Thoracic aorta (tissue), 2 donors: ENCODE measurements at regions not wholly inside any gene's neighbourhood (a gene's known extent, or its start where the extent isn't known, plus 50 kb on each side); places are given as distances from the start of the nearest gene placed in this dataset.

Source experiments
- ATAC-seq: fragments of 150-250 bp; one replicate; pipeline ENCODE4 v1.8.0; 2017; ENCODE audit warnings: low read depth; ENCODE audit not compliant: insufficient number of reproducible peaks, low FRiP score
- DNase-seq: peaks from one replicate; pipeline ENCODE4 v3.0.0-alpha.2; 2020; ENCODE audit warnings: low spot score
- H3K27ac ChIP-seq, 2 donors: fragments of 200-600 bp; sonication (generic); 1 replicate in 1 of 2; 2 replicates in 1 of 2; pipeline ENCODE4 v1.5.1; 2016; ENCODE audit warnings: mild to moderate bottlenecking in 2 of 2, moderate library complexity in 2 of 2
- H3K27me3 ChIP-seq: fragments of 200-600 bp; sonication (generic); replicated peaks from 2 replicates; pipeline ENCODE4 v1.6.0; 2016; ENCODE audit warnings: mild to moderate bottlenecking; ENCODE audit not compliant: insufficient read depth
- H3K36me3 ChIP-seq: fragments of 200-600 bp; sonication (generic); one replicate; pipeline ENCODE4 v1.5.1; 2016
- H3K4me1 ChIP-seq, 2 donors: fragments of 200-600 bp; sonication (generic); 1 replicate in 1 of 2; 2 replicates in 1 of 2; pipeline versions ENCODE4 v1.5.1 to v1.6.0; 2016; ENCODE audit warnings: low read depth in 2 of 2, mild to moderate bottlenecking in 1 of 2; ENCODE audit not compliant: control insufficient read depth in 1 of 2
- H3K4me3 ChIP-seq: fragments of 200-600 bp; sonication (generic); 2 replicates; pipeline ENCODE4 v1.5.1; 2016; ENCODE audit warnings: mild to moderate bottlenecking
- H3K9me3 ChIP-seq: fragments of 200-600 bp; sonication (generic); 2 replicates; pipeline ENCODE4 v1.5.1; 2016
- TF ChIP-seq, protein P1 (sequence below): fragments of 200-600 bp; sonication (generic); IDR thresholded peaks from one replicate; pipeline ENCODE4 v1.5.1; 2019; ENCODE audit warnings: antibody characterized with exemption

DNA sequence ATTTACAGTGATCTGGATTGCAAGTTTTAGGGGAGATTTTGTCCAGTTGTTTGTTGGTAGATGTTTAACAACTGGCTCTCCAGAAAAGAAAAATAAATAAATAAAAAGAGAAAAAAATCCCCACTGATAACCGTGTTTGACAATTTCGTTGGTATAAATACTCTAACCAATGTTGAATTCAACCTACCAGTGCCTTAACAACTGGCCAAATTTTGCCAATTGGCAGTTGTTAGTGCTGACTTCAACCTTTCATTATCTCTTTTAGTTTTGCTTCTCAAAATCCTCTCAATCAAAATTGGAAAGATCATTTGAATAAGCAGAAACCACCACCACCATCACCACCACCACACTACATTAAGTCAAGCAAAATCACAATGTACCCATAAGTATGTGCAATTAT lies 490.3 kb downstream of the PIK3C3 start:
- H3K4me1 ChIP-seq: no peaks in the 10 kb centered on the region
- no peaks in the 10 kb centered on the region for H3K36me3 ChIP-seq
- H3K27me3 ChIP-seq: no peaks in the 10 kb centered on the region
- DNase-seq: no peak
- no peak overlapping the region for H3K27ac ChIP-seq
- no peak for ATAC-seq
- H3K9me3 ChIP-seq: peaks cover 2% of the 10 kb centered on the region
- H3K4me3 ChIP-seq: no peak overlapping the region
- TF ChIP-seq, protein P1, sequence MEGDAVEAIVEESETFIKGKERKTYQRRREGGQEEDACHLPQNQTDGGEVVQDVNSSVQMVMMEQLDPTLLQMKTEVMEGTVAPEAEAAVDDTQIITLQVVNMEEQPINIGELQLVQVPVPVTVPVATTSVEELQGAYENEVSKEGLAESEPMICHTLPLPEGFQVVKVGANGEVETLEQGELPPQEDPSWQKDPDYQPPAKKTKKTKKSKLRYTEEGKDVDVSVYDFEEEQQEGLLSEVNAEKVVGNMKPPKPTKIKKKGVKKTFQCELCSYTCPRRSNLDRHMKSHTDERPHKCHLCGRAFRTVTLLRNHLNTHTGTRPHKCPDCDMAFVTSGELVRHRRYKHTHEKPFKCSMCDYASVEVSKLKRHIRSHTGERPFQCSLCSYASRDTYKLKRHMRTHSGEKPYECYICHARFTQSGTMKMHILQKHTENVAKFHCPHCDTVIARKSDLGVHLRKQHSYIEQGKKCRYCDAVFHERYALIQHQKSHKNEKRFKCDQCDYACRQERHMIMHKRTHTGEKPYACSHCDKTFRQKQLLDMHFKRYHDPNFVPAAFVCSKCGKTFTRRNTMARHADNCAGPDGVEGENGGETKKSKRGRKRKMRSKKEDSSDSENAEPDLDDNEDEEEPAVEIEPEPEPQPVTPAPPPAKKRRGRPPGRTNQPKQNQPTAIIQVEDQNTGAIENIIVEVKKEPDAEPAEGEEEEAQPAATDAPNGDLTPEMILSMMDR: no peak

DNA sequence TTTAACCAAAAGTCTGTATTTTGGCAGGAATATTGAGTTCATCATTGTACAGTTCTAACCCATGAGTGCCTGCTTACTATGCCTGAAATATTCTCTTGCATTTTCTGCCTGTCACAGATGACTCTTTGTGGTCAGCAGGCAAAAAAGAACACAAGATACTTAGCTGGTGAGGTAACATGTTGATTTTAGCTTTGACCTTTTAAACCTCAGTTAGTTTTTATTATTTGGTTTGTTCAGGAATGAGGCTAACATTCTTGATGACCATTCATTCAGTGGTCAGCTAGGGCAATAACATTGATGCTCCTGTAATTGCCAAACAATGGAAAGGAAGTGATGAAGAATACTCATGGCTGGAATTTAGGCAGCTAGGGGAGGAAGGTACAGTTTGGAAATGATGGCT lies 491.2 kb downstream of the PIK3C3 start:
- no peak for ATAC-seq
- peaks cover 2% of the 10 kb centered on the region for H3K9me3 ChIP-seq

DNA sequence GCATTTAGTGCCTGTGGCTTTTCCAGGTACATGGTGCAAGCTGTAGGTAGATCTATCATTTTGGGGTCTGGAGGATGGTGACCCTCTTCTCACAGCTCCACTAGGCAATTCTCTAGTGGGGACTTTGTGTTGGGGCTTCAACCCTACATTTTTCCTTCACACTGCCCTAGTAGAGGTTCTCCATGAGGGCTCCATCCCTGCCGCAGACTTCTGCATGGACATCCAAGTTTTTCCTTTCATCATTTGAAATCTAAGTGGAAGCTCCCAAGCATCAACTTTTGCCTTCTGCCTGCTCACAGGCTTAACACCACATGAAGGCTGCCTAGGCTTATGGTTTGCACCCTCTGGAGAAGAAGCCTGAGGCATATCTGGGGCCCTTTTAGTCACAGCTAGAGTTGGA lies 492.7 kb downstream of the PIK3C3 start:
- TF ChIP-seq, protein P1: no peak
- H3K4me1 ChIP-seq: no peaks in the 10 kb centered on the region
- H3K4me3 ChIP-seq: no peak overlapping the region
- H3K27me3 ChIP-seq: no peaks in the 10 kb centered on the region
- ATAC-seq (no peak), DNase-seq (no peak)
- H3K27ac ChIP-seq: no peak overlapping the region
- H3K9me3 ChIP-seq: peaks cover 2% of the 10 kb centered on the region
- no peaks in the 10 kb centered on the region for H3K36me3 ChIP-seq

More for the DNA sequence above, 491.2 kb downstream of the PIK3C3 start:
- TF ChIP-seq, protein P1: no peak
- Histone ChIP-seq H3K27ac (no peak overlapping the region), H3K27me3 (no peaks in the 10 kb centered on the region), H3K36me3 (no peaks in the 10 kb centered on the region), H3K4me1 (no peaks in the 10 kb centered on the region), H3K4me3 (no peak overlapping the region)
- no peak for DNase-seq

DNA sequence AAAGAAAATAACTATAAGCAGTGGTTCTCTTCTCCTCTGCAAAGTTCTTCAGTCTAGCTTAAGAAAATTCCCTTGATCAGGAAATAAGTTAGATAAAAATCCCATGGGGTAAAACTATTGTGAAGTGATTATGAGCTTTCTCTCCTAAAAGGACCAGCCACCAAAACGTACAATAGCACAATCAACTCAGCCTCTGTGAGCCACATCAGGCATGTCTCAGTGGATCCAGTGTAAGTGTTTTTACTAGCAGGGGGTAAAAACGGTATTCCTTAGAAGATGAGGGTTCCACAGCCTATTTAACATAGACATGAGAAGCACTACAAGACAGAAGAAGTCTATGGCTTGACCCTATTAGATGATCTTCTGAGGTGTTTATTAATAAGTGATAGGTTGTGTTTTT lies 503.2 kb downstream of the PIK3C3 start:
- H3K4me1 ChIP-seq: no peaks in the 10 kb centered on the region
- DNase-seq: no peak
- H3K4me3 ChIP-seq: no peak overlapping the region
- H3K36me3 ChIP-seq: no peaks in the 10 kb centered on the region
- TF ChIP-seq, protein P1: no peak
- no peak for ATAC-seq
- no peaks in the 10 kb centered on the region for H3K9me3 ChIP-seq
- H3K27me3 ChIP-seq: no peaks in the 10 kb centered on the region
- H3K27ac ChIP-seq: no peak overlapping the region

DNA sequence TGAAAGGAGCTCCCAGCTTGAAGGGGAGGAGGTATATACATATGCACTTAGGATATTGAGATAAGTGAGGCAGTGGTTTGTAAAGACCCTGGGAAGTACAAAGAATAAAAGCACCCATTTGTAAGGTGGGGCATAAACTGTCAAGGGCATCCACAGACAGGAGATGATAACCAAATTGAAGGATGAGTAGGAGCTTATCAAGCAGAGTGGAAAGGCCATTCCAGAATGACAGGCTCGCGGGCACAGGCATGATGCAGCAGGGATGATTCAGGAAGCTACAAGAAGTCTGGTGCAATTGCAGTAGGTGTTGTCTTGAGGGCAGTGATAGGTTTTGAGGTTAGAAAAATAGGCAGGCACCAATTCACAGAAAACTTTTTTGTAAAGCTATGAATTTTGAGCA lies 504.8 kb downstream of the PIK3C3 start:
- Histone ChIP-seq H3K36me3 (no peaks in the 10 kb centered on the region), H3K27ac (no peak overlapping the region), H3K9me3 (no peaks in the 10 kb centered on the region), H3K27me3 (no peaks in the 10 kb centered on the region), H3K4me1 (no peaks in the 10 kb centered on the region), H3K4me3 (no peak overlapping the region)
- DNase-seq (no peak), ATAC-seq (no peak)
- TF ChIP-seq, protein P1: no peak
